ENCODE measurements at regions not wholly inside any gene's neighbourhood (a gene's known extent, or its start where the extent isn't known, plus 50 kb on each side); places are given as distances from the start of the nearest gene placed in this dataset.

DNA sequence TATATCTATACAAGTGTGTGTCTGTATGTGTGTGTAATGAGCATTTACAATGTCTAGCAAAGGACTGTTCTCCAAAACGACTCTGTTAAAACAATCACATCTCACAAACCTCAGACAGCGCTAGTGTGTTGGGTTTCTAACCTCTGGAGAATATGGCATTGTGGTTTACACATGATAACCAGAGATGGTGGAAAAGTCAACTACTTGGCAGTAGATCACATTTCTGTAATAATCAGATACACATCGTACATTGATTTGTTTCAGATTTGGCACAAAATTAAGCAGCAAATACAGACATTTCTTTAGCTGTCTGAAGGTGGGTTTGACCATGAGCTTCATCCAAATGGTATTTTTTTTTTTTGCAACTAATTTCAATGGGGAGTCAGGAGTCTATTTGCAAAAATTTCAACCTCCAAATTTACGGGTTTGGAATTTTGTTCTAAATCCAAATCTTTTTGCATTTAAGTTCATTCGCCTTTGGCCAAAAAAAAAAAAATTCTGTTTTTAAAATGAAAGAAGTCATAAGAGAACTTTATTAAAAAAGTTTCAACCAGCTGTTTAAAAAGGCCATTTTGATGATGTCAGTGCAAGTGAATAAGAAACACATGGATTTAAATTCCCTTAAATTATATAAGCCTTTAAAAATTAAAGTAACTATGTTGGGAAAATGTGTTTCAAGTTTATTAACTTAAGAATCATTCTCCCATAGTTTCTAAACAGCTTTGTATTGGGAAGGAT lies 127.8 kb downstream of the TMEM26 start:
- TF ChIP-seq, protein P1, sequence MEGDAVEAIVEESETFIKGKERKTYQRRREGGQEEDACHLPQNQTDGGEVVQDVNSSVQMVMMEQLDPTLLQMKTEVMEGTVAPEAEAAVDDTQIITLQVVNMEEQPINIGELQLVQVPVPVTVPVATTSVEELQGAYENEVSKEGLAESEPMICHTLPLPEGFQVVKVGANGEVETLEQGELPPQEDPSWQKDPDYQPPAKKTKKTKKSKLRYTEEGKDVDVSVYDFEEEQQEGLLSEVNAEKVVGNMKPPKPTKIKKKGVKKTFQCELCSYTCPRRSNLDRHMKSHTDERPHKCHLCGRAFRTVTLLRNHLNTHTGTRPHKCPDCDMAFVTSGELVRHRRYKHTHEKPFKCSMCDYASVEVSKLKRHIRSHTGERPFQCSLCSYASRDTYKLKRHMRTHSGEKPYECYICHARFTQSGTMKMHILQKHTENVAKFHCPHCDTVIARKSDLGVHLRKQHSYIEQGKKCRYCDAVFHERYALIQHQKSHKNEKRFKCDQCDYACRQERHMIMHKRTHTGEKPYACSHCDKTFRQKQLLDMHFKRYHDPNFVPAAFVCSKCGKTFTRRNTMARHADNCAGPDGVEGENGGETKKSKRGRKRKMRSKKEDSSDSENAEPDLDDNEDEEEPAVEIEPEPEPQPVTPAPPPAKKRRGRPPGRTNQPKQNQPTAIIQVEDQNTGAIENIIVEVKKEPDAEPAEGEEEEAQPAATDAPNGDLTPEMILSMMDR (conservative IDR thresholded peaks at IDR 0.05 in 1 of 2, IDR thresholded peaks at IDR 0.05 in 1 of 2; ENCODE audit: low read depth in 1 of 2, low read length in 2 of 2), result no peak
- TF ChIP-seq EZH2 (IDR thresholded peaks at IDR 0.05; ENCODE audit: low read length, missing control alignments), result no peak

Data from fibroblast of lung (primary cell).